ENCODE measurements at regions not wholly inside any gene's neighbourhood (a gene's known extent, or its start where the extent isn't known, plus 50 kb on each side); places are given as distances from the start of the nearest gene placed in this dataset.
"Not testable (repeated sequence)": the region's sequence is repeated elsewhere in the genome, so short reads cannot be mapped to it uniquely, and the experiment has no call there.

- no peak for ATAC-seq
These were observed 822.9 kb downstream of the BRD1 start for GRCh38 chr22:49004484-49005399.

DNA sequence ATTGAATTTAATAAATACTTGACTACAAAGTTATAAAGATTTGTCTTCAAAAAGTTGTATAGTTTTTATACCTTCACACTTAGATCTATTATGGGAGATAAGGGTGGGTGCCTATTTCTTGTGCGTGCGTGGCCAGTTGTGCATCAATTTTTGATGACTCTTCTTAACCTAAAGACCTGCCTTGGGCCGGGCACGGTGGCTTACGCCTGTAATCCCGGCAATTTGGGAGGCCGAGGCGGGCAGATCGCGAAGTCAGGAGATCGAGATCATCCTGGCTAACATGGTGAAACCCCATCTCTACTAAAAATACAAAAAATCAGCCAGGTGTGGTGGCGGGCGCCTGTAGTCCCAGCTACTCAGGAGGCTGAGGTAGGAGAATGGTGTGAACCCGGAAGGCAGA is 830.1 kb downstream of the BRD1 start:
- not testable (repeated sequence) for ATAC-seq

DNA sequence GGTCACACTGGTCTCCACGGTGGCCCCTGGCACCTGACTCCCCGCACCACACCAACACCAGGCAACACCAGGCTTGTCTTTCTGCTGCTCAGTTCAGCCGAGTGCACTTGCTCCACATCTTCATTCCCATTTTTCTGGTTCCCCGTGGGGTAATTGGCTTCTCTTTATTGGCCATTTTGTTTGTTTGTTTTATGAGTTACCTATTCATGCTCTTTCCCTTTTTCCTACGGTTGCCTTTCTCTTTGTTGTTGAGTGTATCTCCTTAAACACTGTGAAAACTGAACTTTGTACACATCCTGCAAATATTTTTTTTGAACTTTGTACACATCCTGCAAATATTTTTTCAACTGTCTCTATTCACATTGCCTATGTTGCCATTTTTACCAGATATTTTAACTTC is 834.0 kb downstream of the BRD1 start:
- no peak for ATAC-seq

DNA sequence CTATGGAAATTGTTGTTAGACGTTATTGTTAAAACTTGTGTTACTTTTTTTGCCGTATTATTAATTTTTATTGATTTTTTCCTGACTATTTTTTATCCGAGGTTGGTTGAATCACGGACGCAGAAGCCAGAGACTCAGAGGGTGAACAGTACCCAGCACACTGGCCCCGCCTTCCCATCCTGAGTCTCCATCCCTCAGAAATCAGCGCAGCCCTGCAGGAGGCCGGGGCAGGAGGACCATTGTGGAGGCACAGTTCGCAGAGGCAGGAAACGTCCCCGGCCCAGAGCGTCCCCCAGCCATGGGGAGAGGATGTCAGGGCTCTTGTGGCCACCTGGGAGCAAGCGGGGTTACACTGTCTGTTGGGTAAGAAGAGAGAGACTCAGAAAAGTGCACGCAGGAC is 843.0 kb downstream of the BRD1 start:
- ATAC-seq = no peak

DNA sequence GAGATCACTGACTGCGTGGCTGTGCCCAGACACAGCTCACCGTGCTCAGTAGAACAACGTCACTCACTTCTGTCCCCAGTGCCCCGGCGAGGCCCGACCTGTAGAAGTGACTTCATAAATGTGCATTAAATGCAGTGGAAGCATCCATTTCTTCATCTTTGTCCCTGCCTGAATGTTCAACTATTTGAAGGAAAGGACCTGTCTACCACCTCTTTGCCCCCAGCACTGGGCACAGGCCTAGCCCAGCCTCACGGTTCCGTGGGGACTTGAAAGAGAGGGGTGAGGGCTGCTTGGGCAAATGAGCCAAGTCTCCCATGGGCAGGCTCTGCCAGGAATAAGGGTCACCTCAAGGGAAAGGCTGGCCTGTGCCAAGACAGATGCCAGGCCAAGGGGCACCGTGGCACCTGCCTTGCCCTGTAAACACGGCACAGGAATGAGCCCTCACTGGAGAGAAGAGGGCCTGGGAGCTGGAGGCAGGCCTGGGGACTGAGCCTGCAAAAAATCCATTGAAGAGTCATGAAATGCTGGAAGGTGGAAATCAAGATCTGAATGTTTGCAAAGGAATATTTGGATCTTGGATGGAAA is 845.3 kb downstream of the BRD1 start:
- no peak for ATAC-seq

DNA sequence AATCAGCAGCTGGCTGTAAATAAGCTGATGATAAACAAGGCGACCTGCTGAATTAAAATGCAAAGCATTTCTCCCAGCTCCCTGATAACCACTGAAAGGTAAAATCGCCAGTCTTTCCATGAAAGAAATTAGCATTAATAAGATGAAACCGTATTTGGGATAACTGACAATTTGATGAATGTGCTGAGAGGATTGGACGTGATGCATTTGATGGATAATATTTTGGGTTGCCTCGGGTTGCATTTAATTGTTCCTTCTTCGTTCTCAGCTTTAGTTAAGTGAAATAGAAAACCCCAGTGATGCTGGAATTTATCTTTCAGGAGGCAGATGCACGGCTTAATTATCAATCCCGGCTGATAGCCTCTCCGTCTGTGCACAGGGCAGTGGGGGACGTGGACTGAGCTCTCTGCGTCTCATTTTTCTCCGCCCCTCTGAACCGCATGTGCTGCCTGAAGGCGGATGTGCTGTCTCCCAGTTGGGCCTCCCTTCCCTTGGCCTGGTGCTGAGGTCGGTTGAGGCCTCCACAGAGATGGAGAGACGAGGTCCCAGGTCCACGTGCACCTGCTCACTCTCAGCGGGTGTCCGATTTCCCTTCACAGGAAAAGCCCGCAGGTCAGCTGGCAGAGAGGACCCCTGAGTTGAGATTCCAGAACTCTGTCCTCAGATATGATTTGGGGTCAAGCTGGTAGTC is 846.2 kb downstream of the BRD1 start:
- no peak for ATAC-seq

DNA sequence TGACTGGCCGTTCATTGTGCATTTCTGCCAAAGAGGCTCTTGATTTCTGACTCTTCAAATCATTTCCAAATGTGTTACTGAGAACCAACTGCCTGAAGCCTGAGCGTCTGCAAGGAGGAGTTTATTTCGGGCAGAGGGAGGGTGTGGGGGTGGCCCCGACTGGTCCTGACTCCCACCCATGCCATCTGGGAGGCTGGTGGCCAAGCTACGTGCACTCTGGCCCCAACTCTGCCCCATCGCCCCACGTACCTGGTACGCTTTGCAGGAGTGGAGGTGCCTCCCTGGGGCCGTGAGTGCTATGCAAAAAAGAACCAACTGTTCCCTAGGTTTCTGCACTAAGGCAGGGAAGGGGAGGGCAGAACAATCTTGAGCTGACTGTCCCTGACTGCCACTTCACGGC is 846.8 kb downstream of the BRD1 start:
- no peak for ATAC-seq

DNA sequence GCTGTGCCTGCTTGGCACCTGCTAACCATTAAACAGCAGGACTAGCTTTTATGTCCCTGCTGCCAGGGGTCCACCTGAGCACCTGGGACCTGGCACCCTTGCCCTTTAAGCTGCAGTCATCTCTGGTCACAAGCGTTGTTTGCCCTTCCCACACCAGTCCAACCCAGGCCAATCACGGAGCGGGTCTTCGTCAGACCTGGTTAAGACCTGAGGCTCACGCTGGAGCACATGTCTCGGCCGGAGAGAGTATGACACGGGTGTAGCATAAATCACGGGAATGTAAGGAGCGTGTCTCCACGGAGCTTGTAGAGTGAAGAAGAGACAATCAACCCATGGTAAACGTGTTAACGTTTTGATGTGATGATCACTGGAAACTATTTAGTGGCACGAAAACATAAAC is 847.3 kb downstream of the BRD1 start:
- ATAC-seq = no peak

DNA sequence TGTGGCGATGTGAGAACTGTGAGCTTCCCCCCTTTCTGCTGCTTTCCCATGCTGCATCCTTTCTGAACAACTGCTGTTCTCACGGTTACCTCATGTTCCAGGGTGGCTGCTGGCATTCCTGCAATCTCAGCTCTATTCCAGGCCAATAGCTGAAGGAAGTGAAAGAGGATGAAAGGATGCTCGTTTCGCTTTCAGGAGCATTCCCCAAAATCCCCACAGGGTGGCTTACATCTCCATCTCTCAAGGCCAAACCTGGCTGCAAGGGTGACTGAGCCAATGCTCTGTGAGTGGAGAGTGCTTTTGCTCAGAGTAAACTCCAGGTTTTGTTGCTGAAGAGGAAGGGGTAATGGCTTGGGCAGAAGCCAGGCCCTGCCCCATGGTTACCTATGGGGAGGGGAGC is 848.2 kb downstream of the BRD1 start:
- ATAC-seq = no peak

DNA sequence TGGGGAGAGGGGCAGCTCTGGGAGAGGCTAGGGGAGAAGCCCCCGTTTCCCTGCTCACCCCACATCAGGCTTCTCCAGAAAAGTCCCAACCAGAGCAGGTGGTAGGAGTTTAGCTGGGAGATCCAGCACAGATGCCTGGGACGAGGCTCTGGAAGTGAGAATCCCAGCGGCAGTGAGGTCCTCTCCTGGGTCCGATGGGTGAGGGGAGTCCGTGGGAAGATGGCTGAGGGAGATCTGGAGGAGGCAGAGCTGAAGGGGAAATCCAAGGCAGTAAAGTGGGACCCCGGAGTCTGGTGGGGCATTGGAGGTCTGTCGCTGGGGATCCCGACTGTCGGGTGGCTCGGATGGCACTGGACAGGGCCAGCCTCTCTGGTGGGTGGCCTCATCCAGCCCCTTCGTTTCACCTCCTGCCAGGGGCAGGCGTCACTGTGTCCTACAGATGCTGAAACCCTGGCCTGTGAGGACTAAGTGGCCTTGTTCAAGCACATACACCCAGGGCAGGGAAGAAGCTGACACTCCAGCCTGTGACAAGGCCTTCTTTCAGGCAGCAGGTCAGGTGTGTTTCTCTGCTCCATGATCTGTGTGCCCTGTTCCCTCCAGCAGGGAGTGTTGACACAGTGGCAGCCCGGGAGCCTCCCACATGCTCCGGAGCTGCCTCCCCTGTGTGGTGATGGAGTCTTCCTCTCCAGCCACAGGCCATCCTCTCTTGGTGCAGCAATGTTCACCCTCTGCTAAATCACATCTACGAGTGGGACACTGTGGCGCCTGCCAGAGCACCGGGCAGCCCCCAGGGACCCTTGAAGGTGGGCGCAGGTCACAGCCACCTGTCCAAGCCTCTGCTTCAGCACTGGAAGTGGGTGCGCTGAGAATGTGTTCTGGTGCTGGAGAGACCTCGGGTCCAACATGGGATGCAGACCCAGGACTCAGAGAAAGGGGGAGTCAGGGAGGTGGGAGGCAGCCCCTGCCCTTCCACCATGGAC is 850.8 kb downstream of the BRD1 start:
- ATAC-seq = no peak

DNA sequence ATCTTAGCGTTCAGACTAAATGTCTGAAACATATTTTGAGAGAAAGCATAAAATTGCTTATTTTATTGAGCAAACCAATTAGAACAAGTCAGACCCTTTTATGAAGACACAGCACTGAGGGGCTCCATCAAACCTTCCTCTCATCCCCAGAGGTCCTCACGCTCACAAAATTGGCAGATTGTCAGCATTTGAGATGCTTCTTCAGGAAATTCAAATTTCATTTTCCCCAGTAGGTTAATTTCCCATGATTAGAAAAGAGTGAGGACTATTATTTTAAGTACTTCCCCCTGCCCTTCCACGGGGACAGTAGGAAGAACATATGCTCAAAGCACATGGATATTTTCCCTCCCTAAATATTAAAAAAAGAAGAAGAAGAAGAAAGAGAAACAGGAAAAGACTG is 851.8 kb downstream of the BRD1 start:
- ATAC-seq = no peak

- no peak for ATAC-seq
These were observed 852.3 kb downstream of the BRD1 start for GRCh38 chr22:48975316-48975741.

GRCh38 chr22:48974443-48975315 is 853.0 kb downstream of the BRD1 start:
- ATAC-seq = no peak

- ATAC-seq = no peak
These were observed 854.0 kb downstream of the BRD1 start for GRCh38 chr22:48973694-48974041.

- ATAC-seq = no peak
These were observed 854.5 kb downstream of the BRD1 start for GRCh38 chr22:48972979-48973693.

DNA sequence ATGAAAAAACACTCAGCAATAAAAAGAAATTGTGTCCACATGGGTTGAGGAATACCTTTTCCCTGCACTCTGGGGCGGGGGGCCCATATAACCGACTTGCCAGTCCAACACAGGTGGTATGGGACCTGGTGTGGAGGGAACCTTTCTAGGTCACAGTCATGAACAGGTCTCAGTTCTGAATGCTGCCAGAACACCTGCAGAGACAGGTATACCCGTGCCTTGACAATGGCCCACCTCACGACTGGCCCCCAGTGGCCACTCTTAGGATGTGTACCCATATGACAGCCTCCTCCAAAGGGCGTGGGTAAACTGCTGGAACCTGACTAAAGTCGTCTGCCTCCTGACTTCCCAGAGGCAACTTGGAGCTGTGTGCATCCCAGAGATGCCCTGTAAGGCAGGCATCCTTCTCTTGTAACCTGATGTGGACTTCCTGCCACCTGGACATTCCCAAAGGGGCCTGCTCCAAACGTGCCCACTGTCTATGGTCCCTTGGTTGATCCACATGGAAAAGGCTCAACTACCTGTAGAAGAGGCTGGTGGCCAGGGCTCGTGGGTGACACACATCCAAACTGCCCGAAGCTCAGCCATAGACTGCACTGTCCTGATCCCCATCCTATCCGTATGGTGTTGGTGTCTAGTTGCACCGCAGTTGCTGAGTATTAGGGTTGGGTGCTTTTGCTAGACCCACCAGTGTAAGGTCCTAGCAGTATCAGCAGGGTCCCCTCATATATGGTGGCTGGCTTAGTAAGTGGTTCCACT is 859.3 kb downstream of the BRD1 start:
- no peak for ATAC-seq

DNA sequence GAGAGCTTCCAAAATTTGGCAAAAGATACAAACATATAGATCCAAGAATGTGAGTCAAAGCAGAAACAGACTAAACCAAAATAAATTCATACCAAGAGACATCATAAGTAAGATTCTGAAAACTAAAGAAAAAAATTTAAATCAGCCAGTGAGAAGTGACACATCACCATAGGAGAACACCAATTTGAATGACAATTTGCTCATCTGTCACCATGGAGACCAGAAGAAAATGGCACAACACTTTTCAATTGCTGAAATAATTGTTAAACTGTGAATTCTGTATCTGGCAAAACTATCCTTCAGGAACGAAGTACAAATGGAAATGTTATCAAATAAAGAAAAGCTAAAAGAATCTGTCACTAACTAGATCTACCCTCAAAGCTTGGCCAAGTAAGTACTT is 864.3 kb downstream of the BRD1 start:
- no peak for ATAC-seq

GRCh38 chr22:48961705-48962104 is 866.0 kb downstream of the BRD1 start:
- no peak for ATAC-seq

GRCh38 chr22:48960980-48961660 is 866.6 kb downstream of the BRD1 start:
- no peak for ATAC-seq

GRCh38 chr22:48960576-48960975 is 867.1 kb downstream of the BRD1 start:
- ATAC-seq = no peak

All from activated CD4-positive, CD25-positive, alpha-beta regulatory T cell treated with anti-CD3 and anti-CD28 coated beads, Interleukin-2, amount 50 U/mL, for 24 hours (primary cell).